Fibroblast of mammary gland (primary cell): ENCODE measurements at regions not wholly inside any gene's neighbourhood (a gene's known extent, or its start where the extent isn't known, plus 50 kb on each side); places are given as distances from the start of the nearest gene placed in this dataset.
A peak's percentile ranks its signal among the peaks of the same experiment; 100 is the strongest.
"Not testable (repeated sequence)": the region's sequence is repeated elsewhere in the genome, so short reads cannot be mapped to it uniquely, and the experiment has no call there.

Experiments
- DNase-seq: peaks from one replicate; pipeline ENCODE4 v3.0.0-alpha.2; 2010; ENCODE audit warnings: low read depth
- H3K4me3 ChIP-seq: 2 replicates; pipeline ENCODE4 v1.5.1; 2011; ENCODE audit warnings: low read depth, mild to moderate bottlenecking, low read length, moderate library complexity; ENCODE audit not compliant: control insufficient read depth
- CTCF ChIP-seq: conservative IDR thresholded peaks from 2 replicates; pipeline ENCODE4 v1.5.1; 2011; ENCODE audit warnings: low read depth, low read length, inconsistent platforms; ENCODE audit not compliant: control insufficient read depth, insufficient read depth

GRCh38 chr21:34279285-34279684 is 84.5 kb upstream of the KCNE2 start:
- no peak overlapping the region for H3K4me3 ChIP-seq
- no peak for TF ChIP-seq CTCF
- no peak for DNase-seq

- TF ChIP-seq CTCF: no peak
- no peak overlapping the region for H3K4me3 ChIP-seq
- DNase-seq: no peak
Measured at GRCh38 chr21:34279883-34280282, 83.9 kb upstream of the KCNE2 start.

GRCh38 chr21:34280389-34280795 is 83.4 kb upstream of the KCNE2 start:
- TF ChIP-seq CTCF: no peak
- DNase-seq: peak; percentile 25
- no peak overlapping the region for H3K4me3 ChIP-seq

- TF ChIP-seq CTCF: no peak
- peak; percentile 7 for DNase-seq
- no peak overlapping the region for H3K4me3 ChIP-seq
Measured at GRCh38 chr21:34280959-34281358, 82.8 kb upstream of the KCNE2 start.

GRCh38 chr21:34282223-34282622 is 81.6 kb upstream of the KCNE2 start:
- H3K4me3 ChIP-seq: no peak overlapping the region
- TF ChIP-seq CTCF: no peak
- DNase-seq: peak; percentile 21

- no peak for DNase-seq
- H3K4me3 ChIP-seq: no peak overlapping the region
- no peak for TF ChIP-seq CTCF
Measured at GRCh38 chr21:34284666-34285065, 79.1 kb upstream of the KCNE2 start.

GRCh38 chr21:34288042-34288441 is 75.8 kb upstream of the KCNE2 start:
- not testable (repeated sequence) for H3K4me3 ChIP-seq, DNase-seq

GRCh38 chr21:34289856-34290255 is 74.0 kb upstream of the KCNE2 start:
- no peak for DNase-seq
- H3K4me3 ChIP-seq: no peak overlapping the region
- no peak for TF ChIP-seq CTCF
